ENCODE measurements at regions not wholly inside any gene's neighbourhood (a gene's known extent, or its start where the extent isn't known, plus 50 kb on each side); places are given as distances from the start of the nearest gene placed in this dataset.

DNA sequence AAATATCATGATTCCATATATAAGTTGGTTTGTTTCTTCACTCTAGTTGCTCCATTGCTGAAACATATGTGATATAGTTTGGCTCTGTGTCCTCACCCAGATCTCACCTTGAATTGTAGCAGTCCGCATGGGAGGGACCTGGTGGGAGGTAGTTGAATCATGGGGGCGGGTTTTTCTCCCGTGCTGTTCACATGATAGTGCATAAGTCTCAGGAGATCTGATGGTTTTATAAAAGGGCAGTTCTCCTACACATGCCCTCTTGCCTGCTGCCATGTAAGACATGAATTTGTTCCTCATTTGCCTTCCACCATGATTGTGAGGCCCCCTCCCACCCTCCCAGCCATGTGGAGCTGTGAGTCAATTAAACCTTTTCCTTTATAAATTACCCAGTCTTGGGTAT, 915.5 kb downstream of the KCNJ2 start:
- TF ChIP-seq, protein P1, sequence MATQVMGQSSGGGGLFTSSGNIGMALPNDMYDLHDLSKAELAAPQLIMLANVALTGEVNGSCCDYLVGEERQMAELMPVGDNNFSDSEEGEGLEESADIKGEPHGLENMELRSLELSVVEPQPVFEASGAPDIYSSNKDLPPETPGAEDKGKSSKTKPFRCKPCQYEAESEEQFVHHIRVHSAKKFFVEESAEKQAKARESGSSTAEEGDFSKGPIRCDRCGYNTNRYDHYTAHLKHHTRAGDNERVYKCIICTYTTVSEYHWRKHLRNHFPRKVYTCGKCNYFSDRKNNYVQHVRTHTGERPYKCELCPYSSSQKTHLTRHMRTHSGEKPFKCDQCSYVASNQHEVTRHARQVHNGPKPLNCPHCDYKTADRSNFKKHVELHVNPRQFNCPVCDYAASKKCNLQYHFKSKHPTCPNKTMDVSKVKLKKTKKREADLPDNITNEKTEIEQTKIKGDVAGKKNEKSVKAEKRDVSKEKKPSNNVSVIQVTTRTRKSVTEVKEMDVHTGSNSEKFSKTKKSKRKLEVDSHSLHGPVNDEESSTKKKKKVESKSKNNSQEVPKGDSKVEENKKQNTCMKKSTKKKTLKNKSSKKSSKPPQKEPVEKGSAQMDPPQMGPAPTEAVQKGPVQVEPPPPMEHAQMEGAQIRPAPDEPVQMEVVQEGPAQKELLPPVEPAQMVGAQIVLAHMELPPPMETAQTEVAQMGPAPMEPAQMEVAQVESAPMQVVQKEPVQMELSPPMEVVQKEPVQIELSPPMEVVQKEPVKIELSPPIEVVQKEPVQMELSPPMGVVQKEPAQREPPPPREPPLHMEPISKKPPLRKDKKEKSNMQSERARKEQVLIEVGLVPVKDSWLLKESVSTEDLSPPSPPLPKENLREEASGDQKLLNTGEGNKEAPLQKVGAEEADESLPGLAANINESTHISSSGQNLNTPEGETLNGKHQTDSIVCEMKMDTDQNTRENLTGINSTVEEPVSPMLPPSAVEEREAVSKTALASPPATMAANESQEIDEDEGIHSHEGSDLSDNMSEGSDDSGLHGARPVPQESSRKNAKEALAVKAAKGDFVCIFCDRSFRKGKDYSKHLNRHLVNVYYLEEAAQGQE (IDR thresholded peaks at IDR 0.05; ENCODE audit: insufficient replicate concordance, low read depth): no peak
- TF ChIP-seq, protein P2, sequence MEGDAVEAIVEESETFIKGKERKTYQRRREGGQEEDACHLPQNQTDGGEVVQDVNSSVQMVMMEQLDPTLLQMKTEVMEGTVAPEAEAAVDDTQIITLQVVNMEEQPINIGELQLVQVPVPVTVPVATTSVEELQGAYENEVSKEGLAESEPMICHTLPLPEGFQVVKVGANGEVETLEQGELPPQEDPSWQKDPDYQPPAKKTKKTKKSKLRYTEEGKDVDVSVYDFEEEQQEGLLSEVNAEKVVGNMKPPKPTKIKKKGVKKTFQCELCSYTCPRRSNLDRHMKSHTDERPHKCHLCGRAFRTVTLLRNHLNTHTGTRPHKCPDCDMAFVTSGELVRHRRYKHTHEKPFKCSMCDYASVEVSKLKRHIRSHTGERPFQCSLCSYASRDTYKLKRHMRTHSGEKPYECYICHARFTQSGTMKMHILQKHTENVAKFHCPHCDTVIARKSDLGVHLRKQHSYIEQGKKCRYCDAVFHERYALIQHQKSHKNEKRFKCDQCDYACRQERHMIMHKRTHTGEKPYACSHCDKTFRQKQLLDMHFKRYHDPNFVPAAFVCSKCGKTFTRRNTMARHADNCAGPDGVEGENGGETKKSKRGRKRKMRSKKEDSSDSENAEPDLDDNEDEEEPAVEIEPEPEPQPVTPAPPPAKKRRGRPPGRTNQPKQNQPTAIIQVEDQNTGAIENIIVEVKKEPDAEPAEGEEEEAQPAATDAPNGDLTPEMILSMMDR (IDR thresholded peaks at IDR 0.05; ENCODE audit: insufficient read depth, low read length): no peak
- no peak for TF ChIP-seq GABPA (IDR thresholded peaks at IDR 0.05; ENCODE audit: low read depth)

Measured in HL-60 (cell line).